ENCODE measurements at regions not wholly inside any gene's neighbourhood (a gene's known extent, or its start where the extent isn't known, plus 50 kb on each side); places are given as distances from the start of the nearest gene placed in this dataset.

DNA sequence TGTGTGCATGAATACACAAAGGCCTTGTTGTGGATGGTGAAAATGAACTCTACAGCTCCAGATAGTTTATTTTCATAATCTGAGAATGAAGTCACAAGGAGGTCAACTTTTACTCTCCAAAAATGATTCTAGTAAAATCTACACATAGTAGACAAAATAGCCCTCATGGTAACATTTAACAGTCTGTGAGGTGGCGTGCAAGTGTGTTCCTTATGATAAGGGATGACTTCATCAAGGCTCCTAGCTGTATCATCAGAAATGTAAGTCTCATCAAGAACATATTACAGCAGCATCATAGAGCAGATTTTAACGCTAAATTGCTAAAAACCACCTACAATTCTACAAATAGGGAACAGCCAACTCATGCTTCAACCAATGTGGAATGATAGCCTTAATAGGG is 72.3 kb upstream of the RIOK3 start:
- Histone ChIP-seq H3K27ac (no peak overlapping the region), H3K4me3 (no peak overlapping the region)

DNA sequence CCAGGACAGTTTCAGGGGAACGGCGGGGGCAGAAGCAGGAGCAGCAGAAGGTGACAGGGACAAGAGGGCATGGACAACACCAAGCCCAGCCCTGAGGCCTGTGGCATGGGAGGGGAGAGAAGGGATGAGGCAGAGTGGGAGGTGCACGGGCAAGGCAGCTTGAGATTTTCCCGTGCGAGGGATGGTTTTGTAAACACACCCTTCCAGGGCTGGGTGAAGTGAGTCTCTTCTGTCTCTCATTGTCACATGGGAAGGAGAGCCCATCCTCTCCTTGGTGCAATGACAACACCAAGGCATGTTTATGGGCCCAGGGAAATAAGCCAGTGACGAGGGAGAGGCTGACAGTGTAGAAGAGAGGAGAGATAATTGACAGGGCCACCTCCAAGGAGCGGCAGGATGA is 69.6 kb upstream of the RIOK3 start:
- H3K4me3 ChIP-seq = no peak overlapping the region
- no peak overlapping the region for H3K27ac ChIP-seq

DNA sequence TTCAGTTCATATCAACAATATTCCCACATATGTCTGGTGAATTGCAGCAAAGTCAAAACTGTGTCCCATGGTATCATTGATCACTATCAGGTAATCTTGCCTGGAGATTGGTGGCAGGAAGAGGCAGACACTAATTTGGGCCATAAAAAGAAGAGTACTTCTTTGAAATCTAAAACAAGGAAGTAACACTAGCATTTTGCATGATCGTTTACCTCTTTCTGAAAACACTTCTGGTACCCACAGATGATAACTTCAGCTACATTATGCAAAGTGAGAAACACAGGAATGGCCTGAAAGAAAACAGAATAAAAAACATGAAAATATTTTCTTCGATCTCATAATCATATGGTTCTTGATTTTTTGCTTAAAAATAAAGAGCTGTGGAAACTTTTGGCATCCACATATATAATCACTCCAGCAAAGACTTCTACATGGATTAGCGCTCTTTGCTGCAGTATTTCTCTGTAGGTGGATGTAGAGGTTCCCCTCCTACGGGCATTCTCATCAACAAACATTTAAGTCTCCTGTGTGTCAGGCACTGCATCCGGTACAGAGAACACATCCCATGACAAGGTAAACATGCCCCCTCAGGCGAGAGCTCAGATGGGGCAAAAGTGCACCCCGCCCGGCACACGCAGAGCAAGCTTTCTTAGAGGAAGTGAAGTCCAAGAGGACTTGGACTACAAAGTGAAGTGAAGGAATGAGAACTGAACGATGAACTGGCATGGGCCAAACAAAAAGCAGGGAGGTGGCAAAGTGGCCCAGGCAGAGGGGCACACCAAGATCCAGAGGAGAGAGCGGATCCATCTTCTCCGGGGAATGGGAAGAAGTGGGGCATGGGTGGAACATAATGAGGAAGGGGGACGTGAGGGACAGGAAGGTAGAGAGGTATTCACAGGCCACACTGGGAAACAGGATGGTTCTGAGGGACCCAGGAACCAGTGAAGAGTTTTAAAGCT is 68.0 kb upstream of the RIOK3 start:
- Histone ChIP-seq H3K4me3 (no peak overlapping the region), H3K27ac (no peak overlapping the region)

DNA sequence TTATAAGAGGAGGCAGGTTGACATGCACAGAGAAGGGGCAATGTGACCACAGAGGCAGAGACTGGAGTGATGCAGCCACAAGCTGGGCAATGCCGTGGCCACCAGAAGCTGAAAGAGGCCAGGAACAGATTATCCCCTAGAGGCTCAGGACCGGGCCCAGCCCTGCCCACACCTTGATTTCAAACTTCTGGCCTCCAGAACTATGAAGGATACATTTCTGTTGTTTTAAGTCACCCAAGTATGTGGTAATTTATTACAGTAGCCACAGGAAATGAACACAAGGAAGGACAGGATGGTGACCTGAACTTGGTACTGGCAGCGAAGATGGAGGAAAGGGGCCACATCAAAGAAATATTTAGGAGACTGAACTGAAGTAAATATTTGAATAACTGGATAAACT is 66.8 kb upstream of the RIOK3 start:
- no peak overlapping the region for H3K4me3 ChIP-seq
- H3K27ac ChIP-seq = no peak overlapping the region

DNA sequence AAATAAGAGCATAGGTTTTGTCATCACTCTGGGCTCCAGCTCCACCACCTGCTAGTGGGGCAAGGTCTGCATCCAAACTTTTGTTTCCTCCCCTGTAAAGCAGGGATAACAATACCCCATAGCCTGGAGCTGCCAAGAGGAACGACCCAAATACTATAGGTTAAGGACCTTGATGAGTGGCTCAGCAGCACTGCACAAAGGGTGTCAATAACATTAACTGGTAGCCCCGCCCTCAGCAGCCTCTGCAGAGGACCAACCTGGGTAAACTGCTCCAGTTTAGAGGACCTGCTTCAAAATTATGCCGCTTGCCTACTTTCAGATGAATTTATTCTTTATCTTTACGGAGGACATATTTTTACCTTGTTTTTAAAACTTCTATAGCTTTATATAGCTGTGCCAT is 65.8 kb upstream of the RIOK3 start:
- Histone ChIP-seq H3K4me3 (no peak overlapping the region), H3K27ac (no peak overlapping the region)

DNA sequence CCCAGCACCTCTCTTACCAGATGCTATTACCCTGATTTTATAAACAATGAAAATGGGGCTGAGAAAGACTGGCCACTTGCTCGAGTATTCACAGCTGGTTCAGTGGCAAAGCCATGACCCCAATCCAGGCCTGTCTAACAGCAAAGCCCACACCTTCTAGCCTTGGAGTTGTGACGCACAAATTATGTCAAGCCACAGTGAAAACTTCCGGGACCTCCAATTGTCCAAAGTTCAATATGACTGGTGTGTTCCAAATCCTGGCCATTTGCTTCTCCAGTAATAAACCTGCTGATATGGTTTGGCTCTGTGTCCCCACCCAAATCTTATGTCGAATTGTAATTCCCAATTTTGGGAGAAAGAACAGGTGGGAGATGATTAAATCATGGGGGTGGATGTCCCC is 64.7 kb upstream of the RIOK3 start:
- Histone ChIP-seq H3K27ac (no peak overlapping the region), H3K4me3 (no peak overlapping the region)

DNA sequence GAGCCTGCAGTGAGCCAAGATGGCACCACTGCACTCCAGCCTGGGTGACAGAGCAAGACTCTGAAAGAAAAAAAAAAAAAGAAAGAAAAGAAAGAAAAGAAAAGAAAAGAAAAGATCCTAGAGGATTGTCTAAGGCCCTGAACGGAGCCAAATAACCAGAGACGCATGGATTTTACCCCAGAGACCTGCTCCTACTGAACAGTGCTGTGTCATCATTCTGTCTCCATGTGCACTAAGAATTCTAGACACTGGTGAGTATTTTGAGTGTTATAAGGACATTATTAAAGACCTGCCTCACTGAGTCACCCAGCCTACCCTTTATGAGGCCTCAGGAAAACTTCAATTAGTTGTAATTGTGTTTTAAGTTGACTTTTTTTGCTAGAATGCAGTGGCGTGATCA is 61.9 kb upstream of the RIOK3 start:
- H3K27ac ChIP-seq = no peak overlapping the region
- H3K4me3 ChIP-seq = no peak overlapping the region

DNA sequence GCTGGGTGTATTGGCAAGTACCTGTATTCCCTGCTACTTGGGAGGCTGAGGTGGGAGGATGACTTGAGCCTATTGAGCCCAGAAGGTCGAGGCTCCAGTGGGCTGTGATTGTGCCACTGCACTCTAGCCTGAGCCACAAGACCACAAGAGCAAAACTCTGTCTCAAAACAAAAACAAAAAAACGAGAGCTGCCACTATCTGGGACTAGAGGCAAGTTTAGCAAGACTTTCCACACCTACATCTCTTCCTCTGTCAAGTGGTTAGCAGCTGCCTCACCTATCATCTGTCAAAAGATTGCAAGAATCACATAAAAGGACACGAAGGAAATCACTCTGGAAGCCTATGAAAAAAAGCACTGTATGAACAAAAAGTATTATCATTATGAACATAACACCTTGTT is 55.2 kb upstream of the RIOK3 start:
- Histone ChIP-seq H3K27ac (no peak overlapping the region), H3K4me3 (no peak overlapping the region)

DNA sequence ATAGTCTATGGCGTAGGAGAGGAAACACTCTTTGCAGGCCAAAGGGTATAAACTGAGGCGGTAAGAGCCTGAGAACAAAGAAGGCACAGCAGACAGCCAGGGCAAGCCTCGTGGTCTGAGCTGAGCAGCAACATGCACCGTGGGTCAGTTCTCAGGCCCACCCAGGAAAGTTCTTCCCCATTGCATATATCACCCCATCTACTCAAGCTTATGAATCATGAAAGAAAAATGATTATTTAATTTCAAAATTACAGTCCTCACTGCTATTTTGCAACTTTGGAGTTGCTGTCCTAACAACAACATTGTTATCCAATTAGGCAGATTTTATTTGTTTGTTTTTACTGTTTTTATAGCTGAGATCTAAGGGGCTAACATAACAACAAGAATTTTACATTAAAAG is 54.7 kb upstream of the RIOK3 start:
- no peak overlapping the region for H3K4me3 ChIP-seq
- H3K27ac ChIP-seq = no peak overlapping the region

DNA sequence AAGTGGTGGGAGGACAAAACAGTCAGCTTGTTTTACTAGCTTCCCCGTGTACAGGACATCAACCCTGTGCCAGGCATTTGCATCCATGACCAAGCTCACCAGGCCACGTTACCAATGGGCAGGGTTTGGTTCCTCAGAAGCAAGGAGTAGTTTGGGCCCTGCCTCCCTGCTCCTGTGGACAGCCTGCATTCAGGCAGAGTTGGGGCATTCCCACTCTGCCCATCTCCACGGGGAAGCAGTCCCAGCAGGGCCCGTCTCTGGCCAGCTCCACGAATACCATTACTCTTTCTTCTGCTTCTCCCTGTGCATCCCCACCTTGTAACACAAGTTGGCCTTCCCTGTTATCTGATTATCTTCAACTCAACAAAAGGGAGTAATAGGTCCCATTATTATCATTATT is 54.0 kb upstream of the RIOK3 start:
- Histone ChIP-seq H3K27ac (no peak overlapping the region), H3K4me3 (no peak overlapping the region)

DNA sequence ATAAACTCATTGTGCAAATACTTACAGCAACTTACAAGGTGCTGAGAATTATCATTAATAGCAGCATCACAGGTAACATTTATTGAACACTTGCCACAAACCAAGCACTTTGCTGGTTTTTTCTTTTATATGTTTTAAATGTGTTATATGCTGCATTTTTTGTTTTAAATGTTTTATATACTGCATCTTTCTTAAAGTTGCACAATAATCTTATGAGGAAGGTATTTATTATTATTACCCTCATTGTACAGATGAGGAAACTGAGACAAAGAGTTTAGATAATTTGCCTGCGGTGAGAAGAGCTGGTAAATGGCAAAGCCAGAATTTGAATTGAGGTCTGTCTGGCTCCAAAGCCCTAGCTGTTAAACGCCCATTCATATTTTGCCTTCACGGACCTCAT is 52.2 kb upstream of the RIOK3 start:
- H3K4me3 ChIP-seq = no peak overlapping the region
- H3K27ac ChIP-seq = no peak overlapping the region

DNA sequence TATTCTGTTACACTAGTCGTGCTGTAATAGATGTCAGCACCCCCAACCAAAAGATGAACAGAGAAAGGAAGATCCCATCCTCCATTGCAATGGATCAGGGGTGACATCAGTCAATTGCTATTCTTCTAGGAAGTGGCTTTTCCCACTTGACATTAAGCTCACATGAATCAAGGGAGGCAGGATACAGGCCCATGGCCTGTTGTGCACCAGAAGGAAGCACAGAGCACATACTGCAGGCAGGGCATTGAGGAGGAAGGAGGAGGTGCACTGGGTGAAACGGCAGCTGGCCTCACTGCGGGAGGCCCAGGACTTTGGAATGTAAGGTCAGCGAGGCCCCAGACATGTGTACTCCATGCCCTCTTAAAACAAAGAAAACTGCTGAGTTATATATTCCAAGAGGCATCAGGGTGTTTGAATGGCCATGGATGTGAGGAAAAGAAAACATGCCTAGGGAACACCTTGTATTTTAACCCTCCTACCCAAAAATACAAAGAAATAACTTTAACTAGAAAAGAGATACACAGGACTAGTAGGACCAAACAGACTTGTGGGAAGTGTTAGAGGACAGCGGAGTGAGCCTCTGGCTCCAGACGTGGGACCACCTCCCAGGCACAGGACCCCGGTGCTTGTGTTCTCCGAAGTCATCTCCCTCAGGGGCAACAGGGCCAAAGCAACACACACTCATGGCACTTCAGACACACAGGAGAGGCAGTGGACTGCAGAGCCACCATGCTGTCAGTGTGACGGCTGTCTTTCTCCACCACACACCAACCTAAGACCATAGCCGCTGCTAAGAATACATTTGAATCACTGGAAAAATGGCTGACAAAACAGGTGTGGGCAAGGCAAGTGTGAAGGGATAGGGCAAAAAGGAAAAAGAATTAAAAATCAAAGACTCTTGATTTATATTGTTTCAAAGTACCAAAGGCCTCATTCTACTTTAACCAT is 51.4 kb upstream of the RIOK3 start:
- Histone ChIP-seq H3K4me3 (no peak overlapping the region), H3K27ac (no peak overlapping the region)

Data from skin epidermis (tissue), 12 donors.